GM23248 (cell line): ENCODE measurements at regions not wholly inside any gene's neighbourhood (a gene's known extent, or its start where the extent isn't known, plus 50 kb on each side); places are given as distances from the start of the nearest gene placed in this dataset.
"Not testable (repeated sequence)": the region's sequence is repeated elsewhere in the genome, so short reads cannot be mapped to it uniquely, and the experiment has no call there.

Source experiments
- DNase-seq: peaks from one replicate; pipeline ENCODE4 v3.0.0-alpha.2; 2015
- H2AFZ ChIP-seq: fragments of 200-600 bp; sonication (generic); 2 replicates; pipeline ENCODE4 v1.6.1; 2016; ENCODE audit warnings: antibody characterized with exemption
- H3F3A ChIP-seq: fragments of 200-600 bp; sonication (generic); 2 replicates; pipeline ENCODE4 v1.6.1; 2016; ENCODE audit warnings: mild to moderate bottlenecking, antibody characterized with exemption, mixed run types; ENCODE audit not compliant: insufficient read depth
- H3K27ac ChIP-seq: fragments of 200-600 bp; sonication (generic); 2 replicates; pipeline ENCODE4 v1.5.1; 2016; ENCODE audit warnings: mild to moderate bottlenecking
- H3K27me3 ChIP-seq: fragments of 200-600 bp; sonication (generic); replicated peaks from 2 replicates; pipeline ENCODE4 v1.6.1; 2016; ENCODE audit warnings: mild to moderate bottlenecking; ENCODE audit not compliant: insufficient read depth
- H3K36me3 ChIP-seq: fragments of 200-600 bp; sonication (generic); 2 replicates; pipeline ENCODE4 v1.6.1; 2016; ENCODE audit warnings: low read depth, mild to moderate bottlenecking
- H3K4me1 ChIP-seq: fragments of 200-600 bp; sonication (generic); 2 replicates; pipeline ENCODE4 v1.6.1; 2016; ENCODE audit warnings: mild to moderate bottlenecking; ENCODE audit not compliant: insufficient read depth
- H3K4me2 ChIP-seq: fragments of 200-600 bp; sonication (generic); one replicate; pipeline ENCODE4 v1.6.1; 2016; ENCODE audit warnings: mild to moderate bottlenecking; ENCODE audit not compliant: unreplicated experiment
- H3K4me3 ChIP-seq: fragments of 200-600 bp; sonication (generic); 2 replicates; pipeline ENCODE4 v1.5.1; 2016; ENCODE audit warnings: mild to moderate bottlenecking
- H3K79me2 ChIP-seq: fragments of 200-600 bp; sonication (generic); 2 replicates; pipeline ENCODE4 v1.6.1; 2016; ENCODE audit warnings: mild to moderate bottlenecking; ENCODE audit not compliant: insufficient read depth
- H3K9ac ChIP-seq: fragments of 200-600 bp; sonication (generic); 2 replicates; pipeline ENCODE4 v1.6.1; 2016; ENCODE audit warnings: mild to moderate bottlenecking
- H3K9me2 ChIP-seq: fragments of 200-600 bp; sonication (generic); 2 replicates; pipeline ENCODE4 v1.6.1; 2016; ENCODE audit warnings: mixed run types, mild to moderate bottlenecking, moderate library complexity; ENCODE audit not compliant: insufficient read depth
- H3K9me3 ChIP-seq: fragments of 200-600 bp; sonication (generic); one replicate; pipeline ENCODE4 v1.6.1; 2017; ENCODE audit warnings: low read depth
- H4K20me1 ChIP-seq: fragments of 200-600 bp; sonication (generic); 2 replicates; pipeline ENCODE4 v1.6.0; 2016; ENCODE audit not compliant: insufficient read depth
- EZH2 ChIP-seq: fragments of 200-600 bp; sonication (generic); IDR thresholded peaks from 2 replicates; pipeline ENCODE4 v1.6.1; 2018; ENCODE audit warnings: antibody characterized with exemption, mild to moderate bottlenecking; ENCODE audit not compliant: insufficient read depth, poor library complexity, severe bottlenecking
- EZH2phosphoT487 ChIP-seq: fragments of 200-600 bp; sonication (generic); IDR thresholded peaks from 2 replicates; pipeline ENCODE4 v1.6.1; 2018; ENCODE audit warnings: antibody characterized with exemption, moderate library complexity, mild to moderate bottlenecking, low read depth; ENCODE audit not compliant: insufficient read depth
- WGBS, 2 experiments: methylation state at CpG; one replicate each; pipeline ENCODE4 v1.1.6; 2015 to 2017; ENCODE audit warnings: low lambda C conversion rate in 2 of 2, low coverage in 1 of 2; ENCODE audit errors: missing lambda C conversion rate in 2 of 2; 5-methylcytosine and 5-hydroxymethylcytosine counted together
- in situ Hi-C: fragments of 300-500 bp; cut with MboI; formaldehyde crosslinking; loops from 2 replicates; pipeline ENCODE4 v1.15.0; 2020

GRCh38 chr2:41038408-41038807, 586.5 kb upstream of the SLC8A1 start:
- Histone ChIP-seq H3K9me2 (no peaks in the 10 kb centered on the region), H3K4me3 (no peak overlapping the region), H3K79me2 (no peaks in the 10 kb centered on the region), H3K27me3 (no peaks in the 10 kb centered on the region), H3K36me3 (no peaks in the 10 kb centered on the region), H3K4me1 (no peaks in the 10 kb centered on the region), H4K20me1 (no peaks in the 10 kb centered on the region), H3K4me2 (no peak overlapping the region), H3K27ac (no peak overlapping the region), H2AFZ (no peak overlapping the region), H3K9me3 (no peaks in the 10 kb centered on the region), H3F3A (no peaks in the 10 kb centered on the region), H3K9ac (no peak overlapping the region)
- no peak for TF ChIP-seq EZH2phosphoT487
- no peak for TF ChIP-seq EZH2
- no peak for DNase-seq
- in situ Hi-C loops, result no loop called here

- 54 to 69% methylated on average over 10 of the region's 10 CpGs for WGBS, 2 experiments
- H4K20me1 ChIP-seq, H3K9me2 ChIP-seq, in situ Hi-C loops, H3K9ac ChIP-seq, H3F3A ChIP-seq, H3K79me2 ChIP-seq, H3K4me2 ChIP-seq, H3K4me3 ChIP-seq, DNase-seq, H3K36me3 ChIP-seq, H3K4me1 ChIP-seq, H3K27me3 ChIP-seq, H2AFZ ChIP-seq, H3K27ac ChIP-seq, H3K9me3 ChIP-seq: not testable (repeated sequence)
Measured at GRCh38 chr2:41039750-41040149, 587.9 kb upstream of the SLC8A1 start.

- H3K36me3 ChIP-seq, result no peaks in the 10 kb centered on the region
- H3K9ac ChIP-seq, result no peak overlapping the region
- H3K4me1 ChIP-seq, result no peaks in the 10 kb centered on the region
- no peak for TF ChIP-seq EZH2
- TF ChIP-seq EZH2phosphoT487, result no peak
- no peak overlapping the region for H3K4me3 ChIP-seq
- no peaks in the 10 kb centered on the region for H3F3A ChIP-seq
- no peak for DNase-seq
- H3K9me3 ChIP-seq, result no peaks in the 10 kb centered on the region
- no peaks in the 10 kb centered on the region for H3K9me2 ChIP-seq
- no peaks in the 10 kb centered on the region for H3K79me2 ChIP-seq
- no peak overlapping the region for H3K4me2 ChIP-seq
- WGBS, 2 experiments, result 9 to 11% methylated on average over 6 of the region's 6 CpGs
- H3K27me3 ChIP-seq, result no peaks in the 10 kb centered on the region
- H3K27ac ChIP-seq, result no peak overlapping the region
- H2AFZ ChIP-seq, result no peak overlapping the region
- in situ Hi-C loops, result no loop called here
- H4K20me1 ChIP-seq, result no peaks in the 10 kb centered on the region
Measured at GRCh38 chr2:41040782-41041520, 589.1 kb upstream of the SLC8A1 start.

DNA sequence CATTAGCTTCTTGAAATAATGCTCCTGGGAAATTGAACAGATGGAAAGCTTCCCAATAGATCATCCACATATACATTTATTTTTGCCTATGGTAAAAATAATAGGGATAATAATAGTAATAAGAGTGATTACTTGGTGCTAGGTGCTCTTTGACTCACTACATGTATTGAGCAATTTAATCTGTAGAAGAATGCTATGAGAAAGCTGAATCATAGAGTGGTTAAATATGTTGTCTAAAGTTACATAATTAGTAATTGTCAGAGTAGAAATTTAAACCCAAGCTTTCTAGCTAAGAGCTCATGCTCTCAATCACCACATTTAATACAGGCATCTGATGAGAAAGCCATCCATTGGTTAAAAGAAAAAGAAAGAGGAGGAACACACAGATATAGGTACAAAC, 590.5 kb upstream of the SLC8A1 start:
- H3K27me3 ChIP-seq, result no peaks in the 10 kb centered on the region
- H3K27ac ChIP-seq, result no peak overlapping the region
- H3K4me3 ChIP-seq, result no peak overlapping the region
- no peaks in the 10 kb centered on the region for H3F3A ChIP-seq
- H3K36me3 ChIP-seq, result no peaks in the 10 kb centered on the region
- H3K4me1 ChIP-seq, result no peaks in the 10 kb centered on the region
- peak; percentile 0 for DNase-seq
- in situ Hi-C loops, result no loop called here
- no peaks in the 10 kb centered on the region for H3K9me3 ChIP-seq
- H3K9ac ChIP-seq, result no peak overlapping the region
- no peaks in the 10 kb centered on the region for H4K20me1 ChIP-seq
- TF ChIP-seq EZH2 (no peak), EZH2phosphoT487 (no peak)
- H2AFZ ChIP-seq, result no peak overlapping the region
- H3K9me2 ChIP-seq, result no peaks in the 10 kb centered on the region
- H3K4me2 ChIP-seq, result no peak overlapping the region
- no peaks in the 10 kb centered on the region for H3K79me2 ChIP-seq

DNA sequence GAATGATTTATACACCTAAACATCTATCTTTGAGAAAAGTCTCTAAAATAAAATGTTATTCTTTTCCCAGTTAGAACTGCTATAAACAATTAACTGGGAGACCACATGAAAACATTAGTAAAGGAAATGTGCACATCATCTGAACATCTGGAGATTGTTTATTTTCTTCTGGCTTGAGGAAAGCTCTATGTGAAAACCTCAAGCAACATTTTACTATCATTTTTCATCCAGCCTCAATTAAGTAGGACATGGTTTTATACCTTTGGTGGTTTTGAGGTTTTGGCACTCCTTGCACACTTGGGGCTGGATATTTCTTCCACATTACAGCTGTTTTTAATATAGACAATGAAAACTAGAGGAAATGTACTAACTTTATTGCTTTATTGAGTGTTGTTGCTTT, 609.5 kb upstream of the SLC8A1 start:
- H3K4me1 ChIP-seq, result no peaks in the 10 kb centered on the region
- no peak overlapping the region for H3K4me2 ChIP-seq
- TF ChIP-seq EZH2phosphoT487, result no peak
- TF ChIP-seq EZH2, result no peak
- H3K79me2 ChIP-seq, result no peaks in the 10 kb centered on the region
- no peak overlapping the region for H3K4me3 ChIP-seq
- no peak overlapping the region for H3K27ac ChIP-seq
- no peaks in the 10 kb centered on the region for H3K36me3 ChIP-seq
- H3K9me3 ChIP-seq, result no peaks in the 10 kb centered on the region
- H3K9ac ChIP-seq, result no peak overlapping the region
- H3K9me2 ChIP-seq, result no peaks in the 10 kb centered on the region
- no peak for DNase-seq
- no peaks in the 10 kb centered on the region for H3F3A ChIP-seq
- in situ Hi-C loops, result no loop called here
- H3K27me3 ChIP-seq, result no peaks in the 10 kb centered on the region; the same call in 1 of the 2 replicates
- H2AFZ ChIP-seq, result no peak overlapping the region
- no peaks in the 10 kb centered on the region for H4K20me1 ChIP-seq
